NCI-H2227 treated with DMSO at 0.1 percent for 48 hours (cell line): ENCODE measurements at regions not wholly inside any gene's neighbourhood (a gene's known extent, or its start where the extent isn't known, plus 50 kb on each side); places are given as distances from the start of the nearest gene placed in this dataset.

Experiments used
- DNase-seq: peaks from one replicate; lab custom pipeline; 2025; lab: John Stamatoyannopoulos, UW

DNA sequence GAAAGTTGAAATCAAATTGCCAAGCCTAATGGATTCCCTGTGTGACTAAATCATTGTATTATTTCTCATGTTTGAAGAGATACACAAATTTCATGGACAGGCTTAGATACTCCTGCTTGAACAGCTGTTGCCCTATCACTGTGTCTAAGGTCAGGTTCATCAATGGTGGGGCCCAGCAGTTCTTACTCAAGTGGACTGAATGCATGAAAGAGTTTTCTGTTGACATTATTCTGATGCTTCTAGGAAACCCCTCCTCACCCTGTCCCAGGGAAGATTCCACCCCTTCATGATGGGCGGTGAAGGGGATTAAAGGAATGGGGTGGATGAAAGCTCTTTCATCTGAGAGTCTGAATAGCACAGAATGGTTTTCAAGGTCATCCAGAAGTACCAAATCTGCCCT, 148.8 kb downstream of the INO80D start:
- DNase-seq: no peak

DNA sequence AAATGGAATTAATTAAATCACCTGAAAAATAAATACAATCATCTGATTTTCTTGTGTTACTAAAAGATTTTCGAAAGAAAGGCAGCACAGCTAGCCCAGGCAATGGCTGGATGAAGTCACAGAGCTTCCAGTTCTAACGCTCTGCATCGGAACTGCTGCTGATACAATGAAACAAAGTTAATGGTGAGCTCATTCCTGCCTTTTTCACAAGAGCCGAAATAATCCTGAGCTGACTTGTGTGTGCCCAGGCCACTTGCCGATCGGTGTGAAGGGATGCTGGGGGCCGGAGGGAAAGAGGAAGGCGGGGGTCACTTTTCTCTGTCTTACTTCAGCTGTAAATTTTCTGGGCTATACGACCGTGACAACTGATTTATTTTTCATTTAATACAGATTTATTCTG, 149.5 kb downstream of the INO80D start:
- no peak for DNase-seq

DNA sequence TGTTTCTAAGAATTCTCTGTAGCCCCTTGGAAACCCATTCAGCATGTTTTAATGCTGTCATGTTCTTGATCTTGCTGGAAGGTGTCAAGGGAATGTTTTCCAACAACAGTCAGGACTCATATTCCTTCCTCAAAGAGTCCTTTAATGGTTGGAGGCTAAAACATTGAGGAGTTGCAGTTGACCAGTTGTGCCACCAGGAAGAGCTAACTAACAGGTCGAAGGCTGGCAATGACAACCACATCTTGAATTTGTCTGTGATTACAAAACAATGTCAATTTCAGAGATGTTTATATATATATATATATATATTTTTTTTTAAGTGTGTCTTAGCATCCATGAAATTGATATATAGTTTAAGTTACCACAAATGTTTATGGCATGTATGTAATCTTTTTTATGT, 151.5 kb downstream of the INO80D start:
- no peak for DNase-seq

DNA sequence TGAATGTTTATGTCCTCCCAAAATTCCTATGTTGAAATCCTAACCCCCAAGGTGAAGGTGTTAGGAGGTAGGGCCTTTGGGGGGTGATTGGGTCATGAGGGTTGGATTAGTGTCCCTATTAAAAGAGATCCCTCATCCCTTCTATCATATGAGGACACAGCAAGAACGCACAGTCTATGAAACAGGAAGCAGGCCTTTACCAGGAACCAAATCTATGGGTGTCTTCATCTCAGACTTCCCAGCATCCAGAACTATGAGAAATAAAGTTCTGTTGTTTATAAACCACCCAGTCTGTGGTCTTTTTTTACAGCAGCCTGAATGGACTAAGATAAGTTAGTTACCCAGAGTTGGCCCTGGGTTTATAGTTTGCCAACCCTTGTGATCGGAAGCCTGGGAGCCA, 153.1 kb downstream of the INO80D start:
- no peak for DNase-seq

GRCh38 chr2:205931388-205931787, 154.6 kb downstream of the INO80D start:
- no peak for DNase-seq

DNA sequence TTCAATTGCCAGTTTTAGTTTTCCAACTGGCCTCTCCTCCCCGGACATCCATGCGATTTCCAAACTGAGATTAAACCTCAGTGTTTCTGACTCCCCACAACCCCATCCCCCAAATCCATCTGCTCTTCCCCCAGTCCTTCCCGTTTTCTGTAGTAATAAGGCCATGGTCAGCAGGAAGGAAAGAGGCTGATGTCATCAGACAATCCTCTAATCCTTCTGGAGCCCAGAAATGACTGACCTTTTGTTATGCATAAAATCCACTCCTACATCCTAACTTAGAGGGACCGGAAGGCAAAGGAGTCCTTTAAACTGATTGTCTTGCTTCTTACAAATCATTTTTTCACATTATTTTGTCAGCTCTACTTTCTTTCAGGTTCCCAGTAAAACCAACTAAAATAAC, 155.8 kb downstream of the INO80D start:
- DNase-seq: no peak

DNA sequence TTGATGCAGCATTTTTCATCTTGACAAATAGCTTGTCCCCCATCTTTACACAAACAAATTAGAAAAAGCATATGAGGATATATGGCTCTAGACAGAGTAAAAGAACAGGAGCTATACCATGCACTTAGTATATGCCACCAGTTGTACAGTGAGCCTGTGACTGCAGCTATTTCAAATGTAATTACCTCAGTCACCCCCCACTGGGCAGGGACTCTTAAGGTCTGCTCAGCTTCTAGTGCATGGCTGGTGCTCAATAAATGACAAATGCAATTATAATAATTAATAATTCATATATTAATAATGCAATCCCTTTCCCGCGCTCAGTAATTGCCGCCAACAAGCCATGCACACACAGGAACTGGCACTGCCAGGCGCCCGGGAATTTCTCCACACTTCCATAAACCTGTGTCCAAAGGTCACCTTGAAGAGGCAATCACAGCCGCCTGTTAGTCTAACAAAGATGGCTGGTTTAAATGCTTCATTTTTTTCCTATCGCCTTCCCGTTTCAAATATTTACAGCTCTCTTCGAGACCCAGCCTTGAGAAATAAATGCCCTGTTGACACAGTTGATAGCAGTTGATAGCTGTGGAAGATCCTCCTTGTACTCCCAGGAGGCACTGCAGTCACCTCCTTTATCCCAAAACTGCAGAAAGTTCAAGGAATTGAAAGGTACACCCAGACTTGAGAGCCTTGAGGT, 156.6 kb downstream of the INO80D start:
- DNase-seq: peak; percentile 87

GRCh38 chr2:205925373-205926337, 160.3 kb downstream of the INO80D start:
- peak; percentile 85 for DNase-seq

DNA sequence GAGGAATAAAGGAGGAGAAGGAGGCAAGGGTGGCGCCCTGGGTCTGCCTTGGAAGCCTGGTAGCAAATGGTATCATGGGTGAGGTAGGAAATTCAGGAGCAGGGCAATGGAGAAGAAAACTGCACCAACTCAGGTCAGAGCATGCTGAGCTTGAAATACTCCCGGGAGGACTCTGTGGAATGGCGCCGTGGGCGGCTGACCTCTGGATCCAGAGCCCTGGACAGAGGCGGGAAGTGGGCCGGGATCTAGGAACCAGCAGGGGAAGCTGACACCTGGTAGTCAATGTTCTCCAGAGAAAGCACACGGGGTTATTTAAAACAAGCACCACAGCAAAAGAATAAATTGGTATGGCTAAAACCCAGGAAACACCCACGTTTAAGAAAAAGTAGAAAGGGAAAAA, 161.3 kb downstream of the INO80D start:
- DNase-seq: no peak

- DNase-seq: no peak
These were observed 170.8 kb downstream of the INO80D start for GRCh38 chr2:205915130-205915524.

- peak; percentile 66 for DNase-seq
These were observed 171.5 kb downstream of the INO80D start for GRCh38 chr2:205914213-205915129.

DNA sequence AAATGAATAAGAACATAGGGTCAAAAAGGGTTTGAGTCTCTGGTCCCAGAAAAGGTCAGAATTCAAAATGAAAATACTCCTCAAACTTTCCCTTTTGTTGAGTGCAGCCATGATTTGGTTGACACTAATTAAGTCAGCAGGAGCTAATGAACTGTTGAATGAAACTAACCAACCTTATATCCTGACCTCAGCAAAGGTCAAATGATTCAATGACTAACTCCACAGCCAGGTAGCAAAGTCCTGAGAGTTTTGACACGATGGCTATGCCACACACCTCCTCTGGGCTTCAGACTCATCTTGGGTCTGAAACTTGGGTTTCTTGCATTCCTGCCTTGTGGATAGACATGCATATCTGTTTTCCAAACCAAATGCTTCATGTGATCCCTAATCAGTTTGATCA, 172.3 kb downstream of the INO80D start:
- no peak for DNase-seq

GRCh38 chr2:205911306-205911705, 174.7 kb downstream of the INO80D start:
- DNase-seq: no peak

DNA sequence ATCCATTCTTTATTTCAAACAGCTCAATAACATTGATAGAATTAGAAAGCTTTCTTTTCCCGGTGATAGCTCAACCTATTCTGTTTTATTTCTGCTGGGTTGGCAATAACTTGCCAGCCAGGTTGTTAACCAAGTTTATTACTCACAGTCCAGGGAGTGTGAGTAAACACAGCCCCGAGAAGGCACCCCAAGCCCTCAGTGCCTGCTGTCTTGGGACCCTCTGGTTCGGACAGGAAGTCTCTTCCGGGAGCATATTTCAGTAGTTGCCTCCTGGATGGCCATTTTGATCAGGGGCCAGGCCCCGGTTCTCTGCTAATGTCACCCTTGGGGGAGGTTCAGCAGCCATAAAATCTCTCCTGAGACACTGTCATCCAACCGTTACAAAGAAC, 176.8 kb downstream of the INO80D start:
- no peak for DNase-seq

DNA sequence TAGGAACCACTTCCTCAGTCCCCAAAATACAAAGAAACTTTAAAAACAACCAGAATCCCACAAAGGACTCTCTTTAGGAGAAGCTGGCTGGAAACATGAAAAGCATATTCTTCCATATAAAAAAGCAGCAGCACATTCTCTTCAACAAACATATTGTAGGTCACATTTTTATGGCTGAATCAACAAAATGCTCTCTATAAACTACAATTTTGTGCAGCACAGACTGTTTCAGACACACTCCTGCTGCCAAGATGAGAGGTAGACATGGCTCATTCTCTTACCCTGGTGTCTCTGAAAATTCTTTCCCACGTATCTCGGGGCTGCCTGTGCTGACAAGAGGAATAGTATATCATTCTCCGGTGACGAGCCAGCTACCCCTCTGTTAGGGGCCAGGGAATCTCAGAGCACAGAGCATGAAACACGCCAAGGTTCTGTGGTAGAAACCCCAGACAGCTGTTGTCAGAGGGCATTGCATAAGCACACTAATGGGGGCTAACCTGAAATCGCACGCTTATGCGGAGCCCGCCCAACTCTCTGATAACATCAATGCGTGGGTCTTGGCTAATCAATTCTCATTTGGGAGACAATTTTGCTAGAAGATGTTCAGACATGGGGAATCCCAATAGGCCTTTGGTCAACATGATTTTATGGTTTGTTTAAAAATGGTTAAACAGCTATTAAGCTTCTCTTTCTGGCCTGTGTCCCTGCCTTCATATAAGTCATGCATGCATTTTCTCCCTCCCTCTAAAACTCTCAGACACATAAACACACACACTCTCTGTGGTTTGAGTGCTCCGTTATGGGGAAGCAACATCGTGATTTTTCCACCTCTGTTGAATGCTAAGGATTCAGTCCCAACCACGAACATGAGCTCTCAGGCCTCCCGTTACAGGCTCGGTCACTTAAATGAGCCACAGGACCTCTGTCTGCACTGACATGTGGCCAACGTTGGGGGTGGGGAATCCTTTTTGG, 177.5 kb downstream of the INO80D start:
- DNase-seq: no peak

DNA sequence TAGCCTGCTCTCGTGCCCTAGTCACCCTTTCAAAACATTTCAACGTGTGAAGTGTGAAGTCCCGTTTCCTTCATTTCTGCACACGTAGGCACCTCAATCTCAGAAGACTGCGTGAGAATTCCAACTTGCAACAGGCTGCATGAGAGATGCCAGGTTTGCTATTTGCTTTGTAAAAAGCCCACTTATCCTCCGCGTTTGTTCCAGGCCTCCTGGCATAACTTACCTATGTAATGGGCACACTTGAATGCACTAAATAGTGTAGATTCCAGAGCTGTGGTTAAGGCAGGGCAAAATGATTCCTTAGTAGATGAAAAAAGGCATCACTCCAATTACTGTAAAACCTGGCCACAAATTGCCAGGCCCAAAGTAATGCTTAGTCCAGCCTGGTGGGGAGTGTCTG, 179.6 kb downstream of the INO80D start:
- DNase-seq: no peak

DNA sequence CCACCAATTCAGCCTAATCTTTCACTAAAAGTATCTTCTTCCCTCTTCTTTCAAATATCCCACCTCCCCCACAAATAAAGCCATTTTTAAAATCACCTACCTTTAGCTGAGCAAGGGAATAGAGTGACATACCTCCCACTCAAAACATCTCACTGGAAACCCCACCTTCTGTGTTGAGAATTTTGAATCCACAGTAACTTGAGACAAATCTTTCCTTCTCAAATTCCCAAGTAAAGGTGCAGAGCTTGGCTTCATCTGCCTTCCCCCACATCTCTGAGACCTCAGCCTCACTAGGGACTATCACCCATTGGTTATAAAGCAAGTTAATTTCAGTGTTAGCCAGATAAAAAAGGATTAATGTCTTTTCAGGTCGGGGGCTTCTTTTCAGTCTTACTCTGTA, 180.4 kb downstream of the INO80D start:
- DNase-seq: no peak

DNA sequence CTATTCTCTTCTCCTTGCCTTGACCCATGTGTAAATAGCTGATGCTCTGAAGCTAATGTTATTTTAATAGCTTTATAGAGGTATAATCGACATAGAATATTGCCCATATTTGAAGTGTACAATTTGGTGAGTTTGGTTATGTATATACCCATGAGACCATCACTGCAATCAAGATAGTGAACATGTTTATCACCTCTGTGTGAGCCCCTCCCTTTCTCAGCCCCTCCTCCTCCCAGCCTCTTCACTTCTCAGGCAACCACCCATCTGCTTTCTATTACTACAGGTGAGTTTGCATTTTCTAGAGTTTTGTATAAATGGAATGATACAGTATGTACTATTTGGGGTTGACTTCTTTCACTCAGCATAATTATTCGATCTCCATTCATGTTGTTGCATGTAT, 181.1 kb downstream of the INO80D start:
- DNase-seq: no peak

- no peak for DNase-seq
These were observed 182.3 kb downstream of the INO80D start for GRCh38 chr2:205903549-205904129.

GRCh38 chr2:205902900-205903237, 183.1 kb downstream of the INO80D start:
- DNase-seq: no peak
